Jurkat, Clone E6-1 (cell line): ENCODE measurements at regions not wholly inside any gene's neighbourhood (a gene's known extent, or its start where the extent isn't known, plus 50 kb on each side); places are given as distances from the start of the nearest gene placed in this dataset.
A peak's percentile ranks its signal among the peaks of the same experiment; 100 is the strongest.

ENCODE experiments used
- DNase-seq: peaks from one replicate; pipeline ENCODE4 v3.0.0-alpha.2; 2011; ENCODE audit warnings: low read depth, low spot score
- H3K4me3 ChIP-seq: 2 replicates; pipeline ENCODE4 v1.5.1; 2011; ENCODE audit warnings: mild to moderate bottlenecking, low read length, control low read depth, moderate library complexity

GRCh38 chr7:130920122-130920521 lies 186.1 kb upstream of the KLF14 start:
- no peak for DNase-seq
- no peak overlapping the region for H3K4me3 ChIP-seq

GRCh38 chr7:130921391-130922180 lies 187.6 kb upstream of the KLF14 start:
- no peak for DNase-seq

DNA sequence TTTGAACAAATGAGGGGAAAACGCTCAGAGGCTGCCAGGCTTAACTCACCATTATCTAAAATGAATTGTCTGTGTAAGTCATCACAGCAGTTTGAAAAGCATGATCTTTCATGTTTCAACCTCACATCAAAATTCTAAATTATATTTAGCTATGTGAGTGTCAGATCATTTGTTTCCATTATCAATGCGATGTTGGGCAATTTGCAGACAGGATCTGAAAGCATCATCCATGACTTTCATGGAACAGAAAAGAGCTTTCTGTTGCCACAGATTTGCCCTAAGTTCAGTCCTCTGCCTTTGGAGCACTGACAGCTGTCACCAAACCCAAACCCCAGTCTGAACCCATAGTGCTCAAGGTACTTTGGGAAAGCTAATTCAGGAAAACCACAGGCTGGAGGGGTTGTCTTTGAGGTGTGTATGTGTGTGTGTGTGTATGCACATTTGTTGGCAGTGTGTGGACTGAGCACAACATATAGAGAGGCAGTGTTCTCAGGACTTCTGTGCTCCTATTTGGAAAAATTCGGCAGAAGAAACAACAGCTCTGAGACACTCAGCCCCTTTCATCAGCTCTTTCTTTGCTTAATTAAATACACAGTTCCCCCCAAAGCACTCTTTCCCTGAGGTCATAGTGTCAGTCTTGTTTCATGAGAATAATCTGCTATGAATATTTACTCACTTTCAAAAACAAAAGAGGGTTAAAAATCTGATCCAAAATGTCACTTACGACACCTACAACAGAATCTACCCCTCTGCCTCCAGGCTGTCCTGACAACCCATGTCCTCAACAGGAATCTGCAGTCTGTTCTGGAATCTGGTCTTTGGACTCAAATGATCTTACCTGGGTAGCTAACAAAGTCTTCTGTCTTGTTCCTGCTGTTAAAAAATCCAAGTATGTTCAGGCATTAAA lies 188.5 kb upstream of the KLF14 start:
- peak; percentile 6 for DNase-seq
- H3K4me3 ChIP-seq = no peak overlapping the region

More at GRCh38 chr7:130921391-130922180, 187.6 kb upstream of the KLF14 start:
- no peak overlapping the region for H3K4me3 ChIP-seq

GRCh38 chr7:130923365-130923764 lies 189.4 kb upstream of the KLF14 start:
- no peak overlapping the region for H3K4me3 ChIP-seq
- no peak for DNase-seq

- no peak overlapping the region for H3K4me3 ChIP-seq
- no peak for DNase-seq
Observed at GRCh38 chr7:130923930-130924329, 189.9 kb upstream of the KLF14 start.

- no peak overlapping the region for H3K4me3 ChIP-seq
- DNase-seq = no peak
Observed at GRCh38 chr7:130925136-130925794, 191.3 kb upstream of the KLF14 start.

GRCh38 chr7:130926001-130926691 lies 192.1 kb upstream of the KLF14 start:
- no peak overlapping the region for H3K4me3 ChIP-seq

GRCh38 chr7:130927062-130927461 lies 193.1 kb upstream of the KLF14 start:
- DNase-seq = no peak

More at GRCh38 chr7:130926001-130926691, 192.1 kb upstream of the KLF14 start:
- no peak for DNase-seq

DNA sequence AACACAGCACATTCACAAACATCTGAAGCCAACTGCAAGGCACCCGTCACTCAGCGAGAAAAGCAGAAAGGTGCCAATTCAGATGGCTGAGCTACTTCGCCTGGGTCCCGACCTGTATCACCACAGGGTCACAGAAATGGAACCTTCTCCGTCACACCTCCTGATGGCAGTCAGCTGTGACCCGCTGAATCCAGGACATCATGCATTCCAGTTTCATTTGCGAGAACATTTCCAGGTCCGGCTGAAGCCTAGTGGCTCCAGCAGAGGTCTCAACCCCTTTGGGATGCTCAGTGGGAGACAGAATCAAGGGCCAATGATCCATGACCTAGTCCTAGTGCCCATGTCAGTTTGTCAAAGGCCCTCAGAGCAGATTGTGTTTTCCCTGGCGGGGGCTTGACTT lies 193.6 kb upstream of the KLF14 start:
- no peak for DNase-seq
- H3K4me3 ChIP-seq = no peak overlapping the region

More at GRCh38 chr7:130927062-130927461, 193.1 kb upstream of the KLF14 start:
- H3K4me3 ChIP-seq = no peak overlapping the region

DNA sequence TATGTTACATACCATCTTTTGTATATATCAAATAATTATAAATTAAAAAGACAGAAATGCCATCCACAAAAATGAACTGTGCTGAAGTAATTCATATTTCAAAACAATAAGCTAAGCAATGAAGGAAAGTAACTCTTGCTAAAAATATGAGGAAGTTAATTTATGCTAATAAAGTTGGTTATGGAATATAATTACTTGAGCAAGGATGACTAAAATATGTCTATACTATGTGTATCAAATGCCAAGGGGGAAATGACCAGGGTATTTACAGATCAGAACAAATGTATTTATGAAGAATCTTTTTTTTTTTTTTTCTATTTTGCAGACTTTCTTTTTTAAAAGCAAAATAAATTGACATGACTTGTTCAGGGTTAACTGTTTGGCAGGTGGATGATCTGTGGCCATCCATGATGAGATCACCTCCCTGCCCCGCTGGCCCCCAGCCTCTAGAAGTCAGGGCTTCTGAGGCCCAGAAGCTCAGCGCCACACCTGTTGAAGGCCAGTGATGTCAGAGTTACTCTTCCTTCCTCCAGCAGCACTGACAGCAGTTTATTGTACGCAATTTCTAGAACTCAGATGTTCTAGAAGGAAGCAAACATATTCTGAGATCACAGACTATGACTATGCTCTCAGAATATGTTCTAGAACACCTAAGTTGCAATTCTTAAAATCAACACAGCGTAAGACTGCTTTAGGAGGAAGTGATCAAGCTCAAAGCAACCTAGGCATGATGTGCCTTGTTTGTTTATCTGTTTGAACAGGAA lies 196.1 kb upstream of the KLF14 start:
- DNase-seq = no peak

DNA sequence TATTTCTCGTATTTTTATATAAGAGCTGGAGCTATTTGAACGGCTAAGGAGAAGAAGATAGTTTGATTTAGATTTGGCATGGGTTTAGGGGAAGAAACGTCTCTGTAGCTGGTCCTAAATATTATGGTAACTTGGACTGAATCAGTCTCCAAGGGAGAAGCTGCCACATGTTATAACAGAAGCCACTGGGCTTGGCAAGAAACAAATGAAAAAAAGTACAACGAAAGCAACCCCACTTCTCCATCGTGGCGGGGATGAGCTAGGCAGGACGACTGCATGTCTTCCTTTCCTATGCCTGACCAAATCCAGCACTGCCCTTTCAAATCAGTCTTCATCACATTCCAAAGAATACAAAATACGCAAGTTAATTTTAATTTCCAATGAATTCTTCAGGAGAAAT lies 196.7 kb upstream of the KLF14 start:
- no peak for DNase-seq
- H3K4me3 ChIP-seq = no peak overlapping the region

More for the DNA sequence above, 196.1 kb upstream of the KLF14 start:
- H3K4me3 ChIP-seq = no peak overlapping the region

DNA sequence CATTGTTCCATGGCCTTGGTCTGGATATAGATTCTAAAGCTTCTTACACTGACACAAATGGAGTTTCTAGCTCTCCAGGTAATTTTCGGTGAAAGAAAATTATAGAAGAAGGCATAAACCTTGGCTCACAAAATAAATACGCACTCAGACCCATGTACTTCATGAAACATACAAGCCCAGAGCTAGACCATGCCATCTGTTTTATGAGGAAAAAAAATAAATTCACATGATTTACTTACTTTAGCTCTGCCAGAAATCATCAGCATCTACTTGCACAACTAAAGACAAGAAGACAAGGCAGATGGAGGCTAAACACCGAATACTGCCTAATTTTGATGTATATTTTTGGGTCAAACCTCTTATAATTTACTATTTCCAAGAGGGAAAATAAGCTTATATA lies 197.4 kb upstream of the KLF14 start:
- H3K4me3 ChIP-seq = no peak overlapping the region
- DNase-seq = no peak

DNA sequence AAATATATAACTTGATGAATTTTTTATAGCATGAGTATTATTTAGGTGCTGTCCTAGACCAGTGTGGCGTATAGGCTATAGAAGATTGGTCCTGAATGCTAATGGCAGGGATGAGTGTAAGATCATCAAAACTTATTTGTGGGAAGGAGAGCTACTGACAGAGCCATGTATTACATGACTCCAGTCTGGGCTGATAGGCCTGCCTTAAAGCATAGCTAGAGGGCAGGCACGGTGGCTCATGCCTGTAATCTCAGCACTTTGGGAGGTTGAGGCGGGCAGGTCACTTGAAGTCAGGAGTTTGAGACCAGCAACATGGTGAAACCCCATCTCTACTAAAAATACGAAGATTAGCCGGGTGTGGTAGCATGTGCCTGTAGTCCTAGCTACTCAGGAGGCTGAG lies 198.1 kb upstream of the KLF14 start:
- DNase-seq = no peak
- H3K4me3 ChIP-seq = no peak overlapping the region

- H3K4me3 ChIP-seq = no peak overlapping the region
- no peak for DNase-seq
Observed at GRCh38 chr7:130932667-130933432, 198.8 kb upstream of the KLF14 start.

DNA sequence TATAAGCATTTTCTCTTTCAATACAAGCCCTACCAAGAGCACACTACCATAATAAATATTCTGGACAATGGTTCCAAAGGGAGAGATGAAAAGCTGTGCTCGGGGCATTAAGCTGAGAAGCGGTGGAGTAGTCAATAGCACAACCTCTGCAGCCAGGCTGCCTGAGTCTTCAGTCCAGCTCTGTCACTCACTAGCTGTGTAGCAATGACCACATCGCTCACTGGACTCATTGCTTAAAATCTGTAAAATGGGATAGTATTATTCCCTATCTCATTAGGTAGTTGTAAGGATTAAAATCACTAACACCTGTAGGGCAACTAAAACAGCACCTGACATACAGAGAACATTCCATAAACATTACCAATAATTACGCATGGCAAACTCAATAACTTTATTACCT lies 199.9 kb upstream of the KLF14 start:
- no peak overlapping the region for H3K4me3 ChIP-seq
- no peak for DNase-seq

DNA sequence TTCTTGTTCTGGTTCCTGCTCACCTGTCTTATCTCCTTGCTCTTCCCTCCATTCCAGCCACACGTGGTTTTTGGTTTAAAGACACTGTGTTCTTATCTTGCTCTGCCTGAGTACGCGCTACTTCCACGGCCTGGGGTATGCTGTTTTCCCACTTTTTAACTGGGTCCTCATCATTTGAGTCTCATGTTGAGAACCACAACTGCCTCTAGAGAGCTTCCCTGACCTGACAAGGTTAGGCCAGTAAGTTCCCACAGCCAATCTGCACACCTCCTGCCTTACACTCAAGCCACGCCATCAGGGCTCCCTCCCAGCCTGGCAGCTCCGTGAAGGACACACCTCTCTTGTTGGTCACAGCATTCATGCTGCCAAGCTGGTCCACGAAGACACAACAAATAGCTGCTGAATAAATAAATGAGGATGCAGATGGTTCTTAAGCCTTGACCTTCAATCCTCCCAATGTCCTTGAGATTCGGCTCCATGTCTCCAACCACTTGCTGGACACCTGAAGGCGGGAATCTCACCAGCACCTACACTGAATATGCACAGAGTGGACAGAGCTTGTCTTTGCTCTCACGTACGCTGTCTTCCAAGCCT lies 201.7 kb upstream of the KLF14 start:
- H3K4me3 ChIP-seq = no peak overlapping the region

GRCh38 chr7:130936202-130936931 lies 202.4 kb upstream of the KLF14 start:
- no peak for DNase-seq
- H3K4me3 ChIP-seq = no peak overlapping the region

More for the DNA sequence above, 201.7 kb upstream of the KLF14 start:
- no peak for DNase-seq
